H9 (cell line): ENCODE measurements at regions not wholly inside any gene's neighbourhood (a gene's known extent, or its start where the extent isn't known, plus 50 kb on each side); places are given as distances from the start of the nearest gene placed in this dataset.

Source experiments
- DNase-seq: peaks from one replicate; pipeline ENCODE4 v3.0.0-alpha.2; 2017
- H2AFZ ChIP-seq: one replicate; pipeline ENCODE4 v1.6.1; 2013; ENCODE audit warnings: mild to moderate bottlenecking, low read length, control low read depth, moderate library complexity
- H2AK5ac ChIP-seq: 2 replicates; pipeline ENCODE4 v1.6.1; 2013; ENCODE audit warnings: low read length, control low read depth, mixed read lengths; ENCODE audit not compliant: insufficient read length
- H2BK120ac ChIP-seq: one replicate; pipeline ENCODE4 v1.6.1; 2013; ENCODE audit warnings: low read depth, mild to moderate bottlenecking, low read length, control low read depth, inconsistent platforms; ENCODE audit not compliant: poor library complexity, severe bottlenecking
- H2BK12ac ChIP-seq: 2 replicates; pipeline ENCODE4 v1.6.1; 2013; ENCODE audit warnings: low read length, control low read depth, mixed read lengths, low read depth; ENCODE audit not compliant: insufficient read length
- H2BK15ac ChIP-seq: 2 replicates; pipeline ENCODE4 v1.6.1; 2013; ENCODE audit warnings: low read depth, low read length, control low read depth
- H2BK20ac ChIP-seq: one replicate; pipeline ENCODE4 v1.6.1; 2013; ENCODE audit warnings: low read depth, mild to moderate bottlenecking, low read length, control low read depth, inconsistent platforms; ENCODE audit not compliant: poor library complexity, severe bottlenecking
- H2BK5ac ChIP-seq: 2 replicates; pipeline ENCODE4 v1.6.1; 2013; ENCODE audit warnings: low read length, control low read depth, mixed read lengths; ENCODE audit not compliant: insufficient read length
- H3K14ac ChIP-seq: 2 replicates; pipeline ENCODE4 v1.6.1; 2013; ENCODE audit warnings: low read length, control low read depth; ENCODE audit not compliant: insufficient read depth
- H3K18ac ChIP-seq: 2 replicates; pipeline ENCODE4 v1.6.1; 2013; ENCODE audit warnings: low read depth, mild to moderate bottlenecking, mixed read lengths, low read length, control low read depth; ENCODE audit not compliant: insufficient read length
- H3K23ac ChIP-seq: 2 replicates; pipeline ENCODE4 v1.6.1; 2013; ENCODE audit warnings: low read length, control low read depth, mixed read lengths, low read depth; ENCODE audit not compliant: insufficient read length
- H3K23me2 ChIP-seq: 2 replicates; pipeline ENCODE4 v1.6.1; 2013; ENCODE audit warnings: low read depth, mild to moderate bottlenecking, mixed read lengths, low read length, control low read depth; ENCODE audit not compliant: insufficient read length, poor library complexity, severe bottlenecking
- H3K27ac ChIP-seq: 2 replicates; pipeline ENCODE4 v1.5.1; 2013; ENCODE audit warnings: low read length, control low read depth, mixed read lengths, low read depth; ENCODE audit not compliant: insufficient read length
- H3K27me3 ChIP-seq: 2 replicates; pipeline ENCODE4 v1.6.1; 2013; ENCODE audit warnings: low read length, control low read depth, inconsistent platforms; ENCODE audit not compliant: insufficient read depth
- H3K4ac ChIP-seq: 2 replicates; pipeline ENCODE4 v1.6.1; 2013; ENCODE audit warnings: low read depth, mild to moderate bottlenecking, control low read depth, inconsistent platforms, low read length, moderate library complexity
- H3K4me1 ChIP-seq: 2 replicates; pipeline ENCODE4 v1.6.1; 2013; ENCODE audit warnings: low read length, control low read depth, inconsistent platforms; ENCODE audit not compliant: insufficient read depth
- H3K4me2 ChIP-seq: 2 replicates; pipeline ENCODE4 v1.6.1; 2013; ENCODE audit warnings: low read length, control low read depth, mixed read lengths; ENCODE audit not compliant: insufficient read length, insufficient read depth
- H3K56ac ChIP-seq: 2 replicates; pipeline ENCODE4 v1.6.1; 2013; ENCODE audit warnings: low read depth, mild to moderate bottlenecking, mixed read lengths, low read length, control low read depth; ENCODE audit not compliant: insufficient read length
- H3K79me1 ChIP-seq: 2 replicates; pipeline ENCODE4 v1.6.1; 2013; ENCODE audit warnings: low read depth, mild to moderate bottlenecking, moderate library complexity, low read length, control low read depth, inconsistent platforms; ENCODE audit not compliant: insufficient read depth, poor library complexity, severe bottlenecking
- H3K79me2 ChIP-seq: 2 replicates; pipeline ENCODE4 v1.6.1; 2013; ENCODE audit warnings: low read length, control low read depth, inconsistent platforms; ENCODE audit not compliant: insufficient read depth
- H3K9ac ChIP-seq: 2 replicates; pipeline ENCODE4 v1.6.1; 2013; ENCODE audit warnings: low read length, control low read depth, mixed read lengths; ENCODE audit not compliant: insufficient read length; ENCODE audit errors: extremely low read depth
- H3K9me3 ChIP-seq: one replicate; pipeline ENCODE4 v1.6.1; 2013; ENCODE audit warnings: low read depth, low read length, inconsistent platforms; ENCODE audit not compliant: control insufficient read depth
- H3T11ph ChIP-seq: one replicate; pipeline ENCODE4 v1.6.1; 2013; ENCODE audit warnings: mild to moderate bottlenecking, low read length, control low read depth, inconsistent platforms
- H4K20me1 ChIP-seq: one replicate; pipeline ENCODE4 v1.6.1; 2013; ENCODE audit not compliant: control insufficient read depth, insufficient read length, insufficient read depth
- H4K5ac ChIP-seq: 2 replicates; pipeline ENCODE4 v1.6.1; 2013; ENCODE audit warnings: low read depth, mild to moderate bottlenecking, mixed read lengths, low read length, control low read depth; ENCODE audit not compliant: insufficient read length
- H4K8ac ChIP-seq: replicated peaks from 2 replicates; pipeline ENCODE4 v1.6.1; 2013; ENCODE audit warnings: low read length, control low read depth, mixed read lengths, low read depth; ENCODE audit not compliant: insufficient read length
- H4K91ac ChIP-seq: 2 replicates; pipeline ENCODE4 v1.6.1; 2013; ENCODE audit warnings: low read depth, mild to moderate bottlenecking, moderate library complexity, mixed read lengths, low read length, control low read depth; ENCODE audit not compliant: insufficient read length
- H3K27ac Mint-ChIP-seq, 3 experiments: 2 replicates in 2 of 3; 3 replicates in 1 of 3; pipeline ENCODE4 v1.8.0; 2020 to 2021; ENCODE audit warnings: mixed read lengths in 3 of 3, mild to moderate bottlenecking in 1 of 3, moderate library complexity in 1 of 3
- H3K27me3 Mint-ChIP-seq: 2 replicates; pipeline ENCODE4 v1.8.0; 2021; ENCODE audit warnings: low read depth, mild to moderate bottlenecking, moderate library complexity, mixed read lengths
- H3K36me3 Mint-ChIP-seq, 3 experiments: 2 replicates in 2 of 3; 3 replicates in 1 of 3; pipeline ENCODE4 v1.8.0; 2020 to 2021; ENCODE audit warnings: low read depth in 3 of 3, mixed read lengths in 3 of 3; ENCODE audit not compliant: insufficient read depth in 1 of 3
- H3K4me1 Mint-ChIP-seq, 2 experiments: 2 replicates each; pipeline ENCODE4 v1.8.0; 2020; ENCODE audit warnings: mixed read lengths in 2 of 2
- H3K4me3 Mint-ChIP-seq, 2 experiments: 2 replicates in 1 of 2; 3 replicates in 1 of 2; pipeline ENCODE4 v1.8.0; 2020 to 2021; ENCODE audit warnings: mild to moderate bottlenecking in 2 of 2, mixed read lengths in 2 of 2, moderate library complexity in 1 of 2
- H3K9me3 Mint-ChIP-seq, 2 experiments: 2 replicates in 1 of 2; 3 replicates in 1 of 2; pipeline ENCODE4 v1.8.0; 2020; ENCODE audit warnings: mild to moderate bottlenecking in 2 of 2, mixed read lengths in 2 of 2, moderate library complexity in 1 of 2
- WGBS: extraction: QIAGEN DNeasy Blood & Tissue Kit; methylation state at CpG from one replicate; pipeline ENCODE4 v1.1.7; 2013; ENCODE audit warnings: missing lambda C conversion rate, low lambda C conversion rate, mixed read lengths; ENCODE audit not compliant: insufficient read length; ENCODE audit errors: extremely low coverage; 5-methylcytosine and 5-hydroxymethylcytosine counted together
- TF ChIP-seq, protein P1 (sequence below): fragments of 200-600 bp; sonication (generic); conservative IDR thresholded peaks from 3 replicates; pipeline ENCODE4 v1.8.0; 2021; ENCODE audit warnings: antibody characterized with exemption, mild to moderate bottlenecking

DNA sequence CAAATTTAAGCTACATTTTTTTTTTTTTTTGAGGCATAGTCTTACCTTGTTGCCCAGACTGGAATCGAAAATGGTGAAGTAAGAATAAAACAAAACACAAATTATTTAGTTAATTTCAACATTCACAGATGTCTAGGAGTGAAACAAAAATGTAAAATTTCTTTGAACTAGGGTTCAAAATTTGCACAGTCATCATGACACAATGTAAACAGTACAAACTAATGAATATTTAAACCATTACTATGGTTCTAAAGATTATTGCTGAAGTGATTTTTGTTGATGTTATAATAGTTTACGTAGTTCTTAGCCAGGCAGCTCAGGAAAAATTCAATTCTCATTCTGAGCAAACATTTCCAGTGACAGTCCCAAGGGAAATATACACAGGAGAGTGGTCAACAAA is 633.1 kb downstream of the GRXCR1 start:
- Histone ChIP-seq H3T11ph (no peak overlapping the region), H3K27me3 (no peaks in the 10 kb centered on the region), H2BK120ac (no peak overlapping the region), H3K9me3 (no peaks in the 10 kb centered on the region), H4K5ac (no peak overlapping the region), H2AK5ac (no peak overlapping the region), H3K23ac (no peak overlapping the region), H4K20me1 (no peaks in the 10 kb centered on the region), H2AFZ (no peak overlapping the region), H3K79me2 (no peaks in the 10 kb centered on the region), H3K79me1 (no peaks in the 10 kb centered on the region), H3K4me1 (no peaks in the 10 kb centered on the region), H3K4me2 (no peak overlapping the region), H2BK15ac (no peak overlapping the region), H3K4ac (no peak overlapping the region), H2BK20ac (no peak overlapping the region), H3K9ac (no peak overlapping the region), H2BK5ac (no peak overlapping the region), H3K23me2 (no peaks in the 10 kb centered on the region), H3K56ac (no peak overlapping the region), H4K91ac (no peak overlapping the region), H3K18ac (no peak overlapping the region), H4K8ac (no peak overlapping the region), H3K27ac (no peak overlapping the region), H3K14ac (no peak overlapping the region), H2BK12ac (no peak overlapping the region)
- no CpG with 5 or more reads among the region's 2 CpGs for WGBS
- Mint-ChIP-seq H3K4me1 (peaks cover 0 to 2% of the 10 kb centered on the region in 2 experiments; a peak in 1 of 4 replicates), H3K36me3 (peaks cover 0 to 2% (median 2%) of the 10 kb centered on the region in 3 experiments; a peak in 4 of 7 replicates), H3K27ac (no peak overlapping the region), H3K4me3 (no peak overlapping the region), H3K27me3 (no peaks in the 10 kb centered on the region), H3K9me3 (peaks cover 3 to 4% of the 10 kb centered on the region in 2 experiments)
- no peak for DNase-seq
- TF ChIP-seq, protein P1, sequence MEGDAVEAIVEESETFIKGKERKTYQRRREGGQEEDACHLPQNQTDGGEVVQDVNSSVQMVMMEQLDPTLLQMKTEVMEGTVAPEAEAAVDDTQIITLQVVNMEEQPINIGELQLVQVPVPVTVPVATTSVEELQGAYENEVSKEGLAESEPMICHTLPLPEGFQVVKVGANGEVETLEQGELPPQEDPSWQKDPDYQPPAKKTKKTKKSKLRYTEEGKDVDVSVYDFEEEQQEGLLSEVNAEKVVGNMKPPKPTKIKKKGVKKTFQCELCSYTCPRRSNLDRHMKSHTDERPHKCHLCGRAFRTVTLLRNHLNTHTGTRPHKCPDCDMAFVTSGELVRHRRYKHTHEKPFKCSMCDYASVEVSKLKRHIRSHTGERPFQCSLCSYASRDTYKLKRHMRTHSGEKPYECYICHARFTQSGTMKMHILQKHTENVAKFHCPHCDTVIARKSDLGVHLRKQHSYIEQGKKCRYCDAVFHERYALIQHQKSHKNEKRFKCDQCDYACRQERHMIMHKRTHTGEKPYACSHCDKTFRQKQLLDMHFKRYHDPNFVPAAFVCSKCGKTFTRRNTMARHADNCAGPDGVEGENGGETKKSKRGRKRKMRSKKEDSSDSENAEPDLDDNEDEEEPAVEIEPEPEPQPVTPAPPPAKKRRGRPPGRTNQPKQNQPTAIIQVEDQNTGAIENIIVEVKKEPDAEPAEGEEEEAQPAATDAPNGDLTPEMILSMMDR, result no peak
